ENCODE measurements at regions not wholly inside any gene's neighbourhood (a gene's known extent, or its start where the extent isn't known, plus 50 kb on each side); places are given as distances from the start of the nearest gene placed in this dataset.
"Not testable (repeated sequence)": the region's sequence is repeated elsewhere in the genome, so short reads cannot be mapped to it uniquely, and the experiment has no call there.

- no peak for DNase-seq
These were observed 54.4 kb upstream of the BMP4 start for GRCh38 chr14:54010981-54011380.

- DNase-seq = no peak
These were observed 66.4 kb upstream of the BMP4 start for GRCh38 chr14:54023027-54023426.

GRCh38 chr14:54025661-54026060, 69.0 kb upstream of the BMP4 start:
- DNase-seq = no peak

- no peak for DNase-seq
These were observed 70.0 kb upstream of the BMP4 start for GRCh38 chr14:54026671-54027070.

GRCh38 chr14:54030996-54031395, 74.4 kb upstream of the BMP4 start:
- DNase-seq = not testable (repeated sequence)

GRCh38 chr14:54033285-54033684, 76.7 kb upstream of the BMP4 start:
- DNase-seq = not testable (repeated sequence)

- DNase-seq = no peak
These were observed 82.1 kb upstream of the BMP4 start for GRCh38 chr14:54038724-54039123.

GRCh38 chr14:54039311-54039710, 82.7 kb upstream of the BMP4 start:
- peak; percentile 29 for DNase-seq

- no peak for DNase-seq
These were observed 84.2 kb upstream of the BMP4 start for GRCh38 chr14:54040846-54041245.

- DNase-seq = no peak
These were observed 89.6 kb upstream of the BMP4 start for GRCh38 chr14:54046250-54046649.

GRCh38 chr14:54047645-54048308, 91.2 kb upstream of the BMP4 start:
- no peak for DNase-seq

- DNase-seq = no peak
These were observed 91.7 kb upstream of the BMP4 start for GRCh38 chr14:54048311-54048710.

GRCh38 chr14:54048736-54049135, 92.1 kb upstream of the BMP4 start:
- no peak for DNase-seq

- DNase-seq = no peak
These were observed 94.1 kb upstream of the BMP4 start for GRCh38 chr14:54050759-54051158.

GRCh38 chr14:54052696-54053385, 96.2 kb upstream of the BMP4 start:
- DNase-seq = no peak

- no peak for DNase-seq
These were observed 96.7 kb upstream of the BMP4 start for GRCh38 chr14:54053386-54053745.

- no peak for DNase-seq
These were observed 101.9 kb upstream of the BMP4 start for GRCh38 chr14:54058505-54058904.

- DNase-seq = no peak
These were observed 127.1 kb upstream of the BMP4 start for GRCh38 chr14:54083549-54084239.

GRCh38 chr14:54085232-54085761, 128.7 kb upstream of the BMP4 start:
- no peak for DNase-seq

GRCh38 chr14:54085841-54086240, 129.2 kb upstream of the BMP4 start:
- no peak for DNase-seq

- DNase-seq = no peak
These were observed 130.1 kb upstream of the BMP4 start for GRCh38 chr14:54086767-54087166.

GRCh38 chr14:54087376-54087775, 130.8 kb upstream of the BMP4 start:
- DNase-seq = no peak

- no peak for DNase-seq
These were observed 131.6 kb upstream of the BMP4 start for GRCh38 chr14:54088271-54088670.

GRCh38 chr14:54090274-54090673, 133.6 kb upstream of the BMP4 start:
- no peak for DNase-seq
